SU-DHL-6 (cell line): ENCODE measurements at regions not wholly inside any gene's neighbourhood (a gene's known extent, or its start where the extent isn't known, plus 50 kb on each side); places are given as distances from the start of the nearest gene placed in this dataset.

Experiments used
- H2AFZ ChIP-seq: fragments of 200-600 bp; sonication (generic); 2 replicates; pipeline ENCODE4 v1.6.1; 2014; ENCODE audit warnings: low read depth, mild to moderate bottlenecking, moderate library complexity, mixed read lengths, antibody characterized with exemption, low read length; ENCODE audit not compliant: severe bottlenecking
- H3F3A ChIP-seq: fragments of 200-600 bp; shearing (Covaris generic); 2 replicates; pipeline ENCODE4 v1.6.0; 2016; ENCODE audit warnings: antibody characterized with exemption, mild to moderate bottlenecking; ENCODE audit not compliant: insufficient read depth
- H3K27ac ChIP-seq: fragments of 200-600 bp; sonication (generic); 2 replicates; pipeline ENCODE4 v1.5.1; 2016; ENCODE audit warnings: low read depth, mild to moderate bottlenecking, low read length, moderate library complexity, mixed read lengths
- H3K27me3 ChIP-seq: fragments of 200-600 bp; sonication (generic), shearing (Covaris generic); 2 replicates; pipeline ENCODE4 v1.6.0; 2014; ENCODE audit warnings: mild to moderate bottlenecking, low read length
- H3K36me3 ChIP-seq: fragments of 200-600 bp; sonication (generic); 2 replicates; pipeline ENCODE4 v1.6.1; 2014; ENCODE audit warnings: mild to moderate bottlenecking, low read length, mixed read lengths
- H3K4me2 ChIP-seq: fragments of 300-600, 200-600 bp; shearing (Covaris generic), sonication (generic); 2 replicates; pipeline ENCODE4 v1.6.0; 2014; ENCODE audit warnings: low read length, low read depth, mild to moderate bottlenecking; ENCODE audit not compliant: poor library complexity, severe bottlenecking
- H3K4me3 ChIP-seq: fragments of 200-600 bp; sonication (generic); 2 replicates; pipeline ENCODE4 v1.5.1; 2014; ENCODE audit warnings: antibody characterized with exemption, low read length, mild to moderate bottlenecking, mixed read lengths; ENCODE audit not compliant: insufficient read depth, poor library complexity, severe bottlenecking
- H3K79me2 ChIP-seq: fragments of 200-600 bp; sonication (generic); 2 replicates; pipeline ENCODE4 v1.6.1; 2014; ENCODE audit warnings: mild to moderate bottlenecking, low read length, moderate library complexity; ENCODE audit not compliant: insufficient read depth
- H3K9ac ChIP-seq: fragments of 200-600 bp; sonication (generic); 2 replicates; pipeline ENCODE4 v1.7.0; 2014; ENCODE audit warnings: mild to moderate bottlenecking, low read length
- H3K9me2 ChIP-seq: fragments of 200-600 bp; sonication (generic); replicated peaks from 2 replicates; pipeline ENCODE4 v1.6.1; 2014; ENCODE audit warnings: low read length; ENCODE audit not compliant: insufficient read depth
- H3K9me3 ChIP-seq: fragments of 200-600 bp; sonication (generic); 2 replicates; pipeline ENCODE4 v1.6.1; 2014; ENCODE audit warnings: low read length, mixed read lengths; ENCODE audit not compliant: insufficient read depth
- H4K20me1 ChIP-seq: fragments of 200-600 bp; sonication (generic); 2 replicates; pipeline ENCODE4 v1.6.1; 2014; ENCODE audit warnings: low read depth, mild to moderate bottlenecking, antibody characterized with exemption, low read length, moderate library complexity, mixed read lengths
- EZH2phosphoT487 ChIP-seq: fragments of 200-600 bp; sonication (generic), shearing (Covaris generic); conservative IDR thresholded peaks from 2 replicates; pipeline ENCODE4 v1.6.1; 2018; ENCODE audit warnings: mild to moderate bottlenecking, antibody characterized with exemption, low read length, moderate library complexity, mixed read lengths
- TF ChIP-seq, protein P1 (sequence below): fragments of 200-600 bp; sonication (generic); IDR thresholded peaks from one replicate; pipeline ENCODE4 v1.5.1; 2017; ENCODE audit warnings: antibody characterized with exemption, mild to moderate bottlenecking, low read length, moderate library complexity; ENCODE audit not compliant: insufficient read depth, poor library complexity, severe bottlenecking

DNA sequence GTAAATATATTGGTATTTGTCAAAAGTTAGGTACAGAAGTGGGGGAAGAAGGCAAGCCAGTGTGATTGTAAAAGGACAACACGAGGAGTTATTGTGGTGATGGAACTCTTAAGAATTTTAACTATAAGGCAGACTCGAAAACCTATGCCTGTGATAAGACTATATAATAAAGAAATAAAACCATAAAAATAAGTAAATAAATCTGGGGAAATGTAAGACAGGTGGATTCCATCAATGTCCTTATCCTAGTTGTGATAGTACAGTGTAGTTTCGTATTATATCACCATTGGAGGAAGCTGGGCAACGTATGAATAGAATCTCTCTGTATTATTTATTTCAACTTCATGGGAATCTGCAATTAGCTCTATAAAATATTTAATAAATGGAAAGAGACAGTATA is 395.7 kb downstream of the CDC14C start:
- no peak overlapping the region for H3K4me3 ChIP-seq
- no peaks in the 10 kb centered on the region for H3K27me3 ChIP-seq
- no peaks in the 10 kb centered on the region for H3K9me2 ChIP-seq
- H3F3A ChIP-seq: no peaks in the 10 kb centered on the region
- no peaks in the 10 kb centered on the region for H3K79me2 ChIP-seq
- no peak overlapping the region for H3K4me2 ChIP-seq
- peaks cover 4% of the 10 kb centered on the region for H4K20me1 ChIP-seq
- no peak overlapping the region for H3K9ac ChIP-seq
- H2AFZ ChIP-seq: no peak overlapping the region
- no peaks in the 10 kb centered on the region for H3K9me3 ChIP-seq
- H3K36me3 ChIP-seq: no peaks in the 10 kb centered on the region
- H3K27ac ChIP-seq: no peak overlapping the region
- TF ChIP-seq, protein P1, sequence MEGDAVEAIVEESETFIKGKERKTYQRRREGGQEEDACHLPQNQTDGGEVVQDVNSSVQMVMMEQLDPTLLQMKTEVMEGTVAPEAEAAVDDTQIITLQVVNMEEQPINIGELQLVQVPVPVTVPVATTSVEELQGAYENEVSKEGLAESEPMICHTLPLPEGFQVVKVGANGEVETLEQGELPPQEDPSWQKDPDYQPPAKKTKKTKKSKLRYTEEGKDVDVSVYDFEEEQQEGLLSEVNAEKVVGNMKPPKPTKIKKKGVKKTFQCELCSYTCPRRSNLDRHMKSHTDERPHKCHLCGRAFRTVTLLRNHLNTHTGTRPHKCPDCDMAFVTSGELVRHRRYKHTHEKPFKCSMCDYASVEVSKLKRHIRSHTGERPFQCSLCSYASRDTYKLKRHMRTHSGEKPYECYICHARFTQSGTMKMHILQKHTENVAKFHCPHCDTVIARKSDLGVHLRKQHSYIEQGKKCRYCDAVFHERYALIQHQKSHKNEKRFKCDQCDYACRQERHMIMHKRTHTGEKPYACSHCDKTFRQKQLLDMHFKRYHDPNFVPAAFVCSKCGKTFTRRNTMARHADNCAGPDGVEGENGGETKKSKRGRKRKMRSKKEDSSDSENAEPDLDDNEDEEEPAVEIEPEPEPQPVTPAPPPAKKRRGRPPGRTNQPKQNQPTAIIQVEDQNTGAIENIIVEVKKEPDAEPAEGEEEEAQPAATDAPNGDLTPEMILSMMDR: no peak
- no peak for TF ChIP-seq EZH2phosphoT487

- Histone ChIP-seq H3K9ac (no peak overlapping the region), H3K27ac (no peak overlapping the region), H3K9me2 (no peaks in the 10 kb centered on the region), H3K4me2 (no peak overlapping the region), H3K27me3 (no peaks in the 10 kb centered on the region), H3K36me3 (no peaks in the 10 kb centered on the region), H3K79me2 (no peaks in the 10 kb centered on the region), H3K9me3 (no peaks in the 10 kb centered on the region), H3F3A (no peaks in the 10 kb centered on the region), H4K20me1 (peaks cover 4% of the 10 kb centered on the region; the same call in 1 of the 2 replicates), H2AFZ (no peak overlapping the region), H3K4me3 (no peak overlapping the region)
- TF ChIP-seq, protein P1: no peak
- TF ChIP-seq EZH2phosphoT487: no peak
These were observed 397.5 kb downstream of the CDC14C start for GRCh38 chr7:49321843-49322242.

DNA sequence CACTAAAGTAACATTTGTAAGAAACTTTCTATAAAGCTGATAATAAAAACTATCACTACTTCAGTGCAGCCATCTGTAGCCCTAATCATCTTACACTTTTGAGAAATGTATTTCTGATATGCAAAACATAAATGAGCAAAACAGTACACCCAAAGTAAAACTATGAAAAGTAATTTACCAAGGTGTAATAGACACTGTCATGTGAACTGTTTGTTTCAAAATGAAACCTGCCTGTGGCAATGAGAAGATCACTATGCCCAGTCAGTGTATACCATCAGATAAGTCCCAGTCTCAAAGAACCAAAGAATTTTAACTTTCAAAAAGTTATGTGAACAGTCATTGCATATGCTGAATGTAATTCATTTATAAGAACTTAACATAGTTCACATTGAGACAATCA is 398.1 kb downstream of the CDC14C start:
- no peak for TF ChIP-seq EZH2phosphoT487
- TF ChIP-seq, protein P1: no peak
- Histone ChIP-seq H2AFZ (no peak overlapping the region), H3K4me3 (no peak overlapping the region), H4K20me1 (peaks cover 4% of the 10 kb centered on the region; the same call in 1 of the 2 replicates), H3K9ac (no peak overlapping the region), H3K27ac (no peak overlapping the region), H3K4me2 (no peak overlapping the region), H3K9me2 (no peaks in the 10 kb centered on the region), H3K27me3 (no peaks in the 10 kb centered on the region), H3K9me3 (no peaks in the 10 kb centered on the region), H3K36me3 (no peaks in the 10 kb centered on the region), H3F3A (no peaks in the 10 kb centered on the region), H3K79me2 (no peaks in the 10 kb centered on the region)
